Cardiac fibroblast (primary cell): ENCODE measurements at regions not wholly inside any gene's neighbourhood (a gene's known extent, or its start where the extent isn't known, plus 50 kb on each side); places are given as distances from the start of the nearest gene placed in this dataset.

Source experiments
- DNase-seq, 2 donors: peaks; one replicate each; pipeline versions ENCODE4 v3.0.0 to v3.0.0-alpha.2; 2010; ENCODE audit warnings: low read depth in 2 of 2
- H3K4me3 ChIP-seq, 2 donors: replicated peaks in 1 of 2; 1 replicate in 1 of 2; 2 replicates in 1 of 2; pipeline ENCODE4 v1.5.1; 2011; ENCODE audit warnings: low read depth in 2 of 2, low read length in 2 of 2, mild to moderate bottlenecking in 2 of 2, moderate library complexity in 1 of 2
- CTCF ChIP-seq: IDR thresholded peaks from one replicate; pipeline ENCODE4 v1.5.1; 2011; ENCODE audit warnings: low read depth, mild to moderate bottlenecking, low read length, inconsistent platforms

GRCh38 chr1:188129856-188130838 is 1301.4 kb downstream of the PLA2G4A start:
- peak in 1 of 2 donors; percentile 1 for DNase-seq
- TF ChIP-seq CTCF, result no peak
- H3K4me3 ChIP-seq, result no peak overlapping the region

GRCh38 chr1:188137221-188137620 is 1308.5 kb downstream of the PLA2G4A start:
- no peak for TF ChIP-seq CTCF
- no peak overlapping the region for H3K4me3 ChIP-seq
- no peak for DNase-seq

DNA sequence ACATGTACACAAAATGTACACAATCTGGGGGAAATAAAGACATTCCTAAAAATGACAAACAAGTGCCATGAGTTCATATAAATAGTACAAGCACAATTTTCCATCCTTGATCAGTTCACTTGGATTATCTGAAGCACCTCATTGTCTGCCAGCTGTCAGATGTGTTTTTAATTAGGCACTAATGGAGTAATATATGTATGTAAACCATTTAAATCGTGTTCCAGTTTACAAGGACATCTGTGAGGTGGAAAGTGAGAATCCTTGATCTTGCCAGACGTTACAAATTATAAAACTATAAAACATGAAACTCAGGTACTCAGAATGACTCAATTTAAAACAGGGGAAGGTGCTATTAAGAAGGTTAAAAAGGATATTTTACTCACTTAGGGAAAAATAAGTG is 1312.2 kb downstream of the PLA2G4A start:
- H3K4me3 ChIP-seq, result no peak overlapping the region
- no peak for TF ChIP-seq CTCF
- DNase-seq, result no peak

GRCh38 chr1:188154196-188154595 is 1325.4 kb downstream of the PLA2G4A start:
- DNase-seq, result no peak
- TF ChIP-seq CTCF, result no peak
- no peak overlapping the region for H3K4me3 ChIP-seq

- TF ChIP-seq CTCF, result no peak
- H3K4me3 ChIP-seq, result no peak overlapping the region
- no peak for DNase-seq
Measured at GRCh38 chr1:188154761-188155160, 1326.0 kb downstream of the PLA2G4A start.

GRCh38 chr1:188155261-188155660 is 1326.5 kb downstream of the PLA2G4A start:
- no peak for TF ChIP-seq CTCF
- DNase-seq, result no peak
- no peak overlapping the region for H3K4me3 ChIP-seq
